Spleen (tissue), 7 donors: ENCODE measurements at regions not wholly inside any gene's neighbourhood (a gene's known extent, or its start where the extent isn't known, plus 50 kb on each side); places are given as distances from the start of the nearest gene placed in this dataset.

Experiments
- CTCF ChIP-seq, 11 experiments: fragments of 200-600 bp in 7 of 11; fragments of 450-650 bp in 4 of 11; sonication (generic) in 4 of 11; IDR thresholded peaks in 8 of 11; conservative IDR thresholded peaks in 3 of 11; 1 replicate in 7 of 11; 2 replicates in 4 of 11; pipeline versions ENCODE4 v1.4.0 to v1.8.0; 2016 to 2021; ENCODE audit warnings: antibody characterized with exemption in 11 of 11, inconsistent platforms in 4 of 11, mild to moderate bottlenecking in 1 of 11
- POLR2AphosphoS5 ChIP-seq, 3 donors: sonication (generic); formaldehyde crosslinking; IDR thresholded peaks; one replicate each; pipeline ENCODE4 v1.5.1; 2017; ENCODE audit warnings: antibody characterized with exemption in 3 of 3
- donor health status: DM: no; HTN: no; CAD: no; lungs with moderate emphysema.
- donor health status: DM: no; HTN: no; CAD: no.
- donor health status: DM: no; HTN: no; CAD: no.

- TF ChIP-seq POLR2AphosphoS5 (IDR thresholded peaks at IDR 0.05) (no peak), CTCF (IDR thresholded peaks at IDR 0.05 in 8 of 11, conservative IDR thresholded peaks at IDR 0.05 in 3 of 11) (no peak)
These were observed 61.1 kb upstream of the TFPI start for GRCh38 chr2:187615364-187615763.
